ENCODE measurements at regions not wholly inside any gene's neighbourhood (a gene's known extent, or its start where the extent isn't known, plus 50 kb on each side); places are given as distances from the start of the nearest gene placed in this dataset.

DNA sequence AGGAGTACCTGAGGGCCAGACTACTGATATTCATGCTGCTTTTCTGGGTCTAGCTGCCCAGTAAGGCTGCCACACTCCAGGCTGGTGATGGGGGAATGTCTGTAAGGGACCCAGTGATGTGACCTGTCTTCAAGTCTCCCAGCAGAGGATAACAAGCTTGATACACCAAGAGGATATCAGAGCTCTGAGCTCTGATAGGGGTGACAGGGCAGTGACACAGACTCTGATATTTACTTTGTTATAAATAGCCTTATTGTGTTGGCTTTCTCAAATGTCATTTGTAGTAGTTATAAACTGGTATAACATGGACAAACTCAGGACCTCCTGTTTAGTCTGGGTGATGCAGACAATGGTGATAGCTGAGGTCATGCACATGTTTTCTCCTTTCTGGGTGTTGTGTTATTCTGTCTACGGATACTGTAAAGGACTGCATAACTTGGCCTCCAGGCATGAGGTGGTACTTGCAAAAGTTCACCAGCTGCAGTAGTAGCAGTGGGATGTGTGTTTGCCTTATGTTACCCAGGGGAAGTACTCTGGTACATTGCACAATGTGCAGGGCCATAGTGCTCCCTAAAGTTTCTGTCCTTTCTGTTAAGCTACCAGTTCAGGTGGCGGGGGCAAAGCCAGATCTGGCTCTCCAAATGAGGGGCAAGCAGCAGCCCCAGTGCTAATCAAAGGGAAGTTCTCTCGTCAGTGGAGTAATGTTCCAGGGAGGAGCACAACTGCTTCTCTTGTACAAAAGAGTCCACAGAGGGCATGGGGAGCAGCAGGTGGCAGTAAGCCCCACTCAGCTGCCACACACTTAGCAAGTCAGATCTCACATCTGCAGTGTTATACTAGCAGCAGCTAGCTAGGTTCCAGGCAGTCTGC, 812.2 kb downstream of the JRKL start:
- DNase-seq: no peak

DNA sequence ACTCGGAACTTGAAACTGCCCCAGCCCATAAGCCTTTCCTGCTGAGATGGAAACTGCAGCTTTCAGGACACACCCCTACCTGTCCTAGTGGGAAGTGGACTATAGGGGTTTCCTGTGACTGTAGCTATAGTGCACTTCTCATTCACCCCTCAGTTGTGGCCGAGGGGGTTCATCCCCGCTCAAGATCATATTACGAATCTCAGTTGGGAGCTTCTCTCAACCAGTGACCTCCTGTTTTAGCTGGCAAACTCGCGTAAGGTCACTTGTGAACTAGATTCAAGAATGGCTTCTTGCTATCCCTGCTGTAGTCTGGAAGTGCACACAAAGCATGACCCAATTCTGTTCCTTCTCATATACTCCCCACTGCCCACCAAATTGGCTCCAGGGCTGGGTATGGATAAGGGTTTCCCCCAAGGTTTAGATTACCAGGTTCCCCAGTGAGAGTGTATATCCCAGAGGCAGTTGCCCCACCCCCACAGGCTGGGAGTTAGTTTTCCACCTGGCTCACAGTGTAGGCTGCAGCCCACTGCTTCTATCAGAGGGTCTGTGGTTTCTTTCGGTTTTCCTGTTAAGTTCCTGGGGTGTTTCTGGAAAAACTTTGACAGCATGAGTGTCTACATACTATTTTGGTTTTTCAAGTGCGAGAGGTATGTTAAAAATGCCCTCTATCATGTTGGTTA, 812.9 kb downstream of the JRKL start:
- no peak for DNase-seq

DNA sequence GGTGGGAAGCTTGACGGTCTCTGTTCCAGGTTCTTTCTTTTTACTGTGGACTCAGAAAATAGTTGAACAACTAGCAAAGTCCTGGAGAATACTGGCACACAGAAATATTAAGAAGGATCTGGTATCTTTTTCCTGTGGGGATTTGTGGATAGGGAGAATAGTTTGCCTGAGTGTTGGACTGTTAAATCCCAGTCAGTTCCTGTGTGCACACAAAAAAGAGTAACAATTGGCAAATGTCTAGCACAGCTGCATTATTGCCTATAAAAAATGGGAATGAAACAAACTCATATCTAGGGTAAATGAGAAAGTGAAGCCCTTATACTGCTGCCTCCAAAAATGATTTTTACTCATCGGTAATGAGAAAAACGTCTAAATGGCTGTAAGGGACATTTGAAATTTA, 828.2 kb downstream of the JRKL start:
- no peak for DNase-seq

DNA sequence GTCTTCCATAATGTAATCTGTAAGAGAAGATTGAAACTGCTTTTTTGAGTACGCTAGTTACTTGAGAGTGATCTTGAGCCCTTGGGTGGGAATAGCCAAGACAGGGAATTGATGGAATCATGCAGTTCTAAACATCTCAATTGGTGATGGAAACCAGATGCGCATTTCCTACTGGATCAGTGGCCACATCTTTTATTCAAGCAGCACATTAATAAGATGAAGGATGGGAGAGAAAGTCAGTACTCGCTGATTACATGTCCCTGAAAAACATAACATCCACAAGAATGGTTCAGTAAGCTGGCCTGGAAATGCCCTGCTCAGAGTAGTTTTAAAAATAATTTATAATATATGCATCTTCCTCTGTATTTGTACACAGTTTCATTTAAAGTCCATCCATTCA, 833.8 kb downstream of the JRKL start:
- DNase-seq: no peak

DNA sequence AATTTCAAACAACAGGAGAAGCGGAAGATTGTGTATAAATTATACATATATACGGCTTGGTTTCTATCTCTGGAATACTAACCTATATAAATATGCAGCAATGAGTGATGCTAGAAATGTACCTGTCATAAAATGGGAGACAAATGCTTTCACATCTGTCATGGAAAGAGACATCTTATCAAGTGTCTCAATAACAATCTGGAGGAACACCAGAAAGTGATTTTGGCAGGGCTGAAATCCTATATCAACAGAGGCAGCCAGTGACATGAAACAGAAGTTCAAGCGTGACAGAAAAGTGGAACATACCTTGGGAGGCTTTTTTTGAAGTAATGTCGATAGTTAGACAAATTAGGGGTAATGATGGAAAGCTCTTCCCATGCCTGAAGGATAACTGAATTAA, 834.6 kb downstream of the JRKL start:
- DNase-seq: no peak

DNA sequence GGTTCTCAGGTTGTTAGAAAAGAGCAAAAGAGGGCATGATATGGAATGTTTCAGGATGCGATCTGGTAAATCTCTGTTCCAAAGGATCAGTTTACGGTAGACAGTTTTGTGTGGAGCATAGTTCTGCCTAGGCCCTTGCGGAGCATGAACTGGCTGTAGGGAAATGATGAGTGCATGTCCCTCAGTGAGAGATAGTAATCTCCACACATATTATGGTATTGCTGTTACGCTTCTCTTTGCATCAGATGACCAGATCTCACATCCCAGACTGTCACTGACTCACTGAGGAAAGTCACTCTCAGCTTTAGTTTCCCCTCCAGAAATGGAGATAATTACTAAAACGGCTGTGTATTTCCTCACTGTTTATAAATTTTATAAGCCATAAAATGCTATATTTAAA, 836.0 kb downstream of the JRKL start:
- DNase-seq: no peak

DNA sequence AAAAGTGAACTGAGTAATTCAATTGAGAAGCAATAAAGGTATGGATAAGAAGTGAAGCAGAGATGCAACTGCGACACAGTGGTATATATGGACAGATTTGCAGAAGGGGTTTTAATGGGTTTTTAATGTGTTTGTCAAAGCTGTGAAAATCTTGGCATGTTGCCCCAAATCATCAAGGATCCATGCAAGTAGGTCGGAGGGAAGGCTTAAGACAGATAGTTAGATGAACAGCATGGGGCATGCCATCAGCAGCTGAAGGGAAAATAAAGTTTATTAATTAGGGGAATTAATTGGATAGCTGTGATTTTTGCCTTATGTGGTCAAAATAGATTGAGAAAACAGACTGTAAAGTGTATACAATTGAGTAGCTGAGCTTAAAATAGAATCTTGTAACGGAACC, 840.1 kb downstream of the JRKL start:
- DNase-seq: no peak

DNA sequence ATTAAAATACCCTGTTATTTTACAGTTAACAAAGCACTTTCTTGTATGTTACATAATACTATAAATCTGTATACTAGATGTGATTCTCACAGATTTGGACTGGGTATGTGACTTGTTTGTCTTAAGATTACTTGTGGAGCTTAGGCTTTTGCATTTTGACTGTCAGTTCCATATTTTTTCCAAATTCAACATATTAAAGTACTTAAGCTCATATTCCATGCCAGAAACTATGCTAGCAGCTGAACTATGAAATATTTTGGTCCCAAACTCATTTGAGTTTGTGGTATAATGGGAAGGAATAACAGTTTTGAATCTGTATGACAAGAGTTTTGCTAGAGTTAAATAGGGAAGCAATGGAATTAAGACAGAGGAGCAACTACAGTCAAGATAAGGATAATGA, 841.4 kb downstream of the JRKL start:
- no peak for DNase-seq

DNA sequence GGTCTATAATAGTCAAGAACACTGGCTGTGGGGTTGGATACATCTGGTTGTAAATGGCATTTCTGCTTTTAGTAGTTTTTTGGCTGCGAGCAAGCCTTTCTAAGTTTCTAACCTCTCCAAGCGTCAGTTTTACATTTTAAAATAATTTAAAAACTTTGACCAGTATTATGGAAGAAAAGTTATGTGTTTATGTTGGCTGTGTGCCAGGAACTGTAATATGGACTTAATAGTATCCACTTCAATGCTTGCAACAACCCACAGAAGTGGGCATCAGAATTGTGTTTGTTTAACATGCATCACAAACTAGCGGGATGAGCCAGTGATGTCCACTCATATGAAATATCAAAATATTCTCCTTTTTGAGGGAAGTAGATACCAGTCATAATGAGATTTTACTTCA, 844.2 kb downstream of the JRKL start:
- no peak for DNase-seq

DNA sequence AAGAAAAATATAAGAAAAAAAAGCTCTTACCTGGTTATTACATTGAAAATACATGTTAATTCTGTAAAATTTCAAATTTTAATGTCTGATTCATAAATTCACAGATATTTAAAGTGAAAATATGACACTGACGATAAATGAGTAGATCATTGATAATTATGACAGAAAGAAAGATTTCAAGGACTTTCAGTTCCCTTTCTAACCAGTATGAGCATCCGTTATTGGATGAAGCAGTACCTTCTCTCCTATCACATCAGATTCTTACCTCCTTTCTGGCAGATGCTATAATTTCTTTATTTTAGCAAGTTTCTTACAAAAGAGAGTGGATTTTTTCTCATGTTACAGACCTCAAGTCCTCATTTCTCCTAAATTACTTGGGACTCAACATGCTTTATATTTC, 847.3 kb downstream of the JRKL start:
- DNase-seq: no peak

DNA sequence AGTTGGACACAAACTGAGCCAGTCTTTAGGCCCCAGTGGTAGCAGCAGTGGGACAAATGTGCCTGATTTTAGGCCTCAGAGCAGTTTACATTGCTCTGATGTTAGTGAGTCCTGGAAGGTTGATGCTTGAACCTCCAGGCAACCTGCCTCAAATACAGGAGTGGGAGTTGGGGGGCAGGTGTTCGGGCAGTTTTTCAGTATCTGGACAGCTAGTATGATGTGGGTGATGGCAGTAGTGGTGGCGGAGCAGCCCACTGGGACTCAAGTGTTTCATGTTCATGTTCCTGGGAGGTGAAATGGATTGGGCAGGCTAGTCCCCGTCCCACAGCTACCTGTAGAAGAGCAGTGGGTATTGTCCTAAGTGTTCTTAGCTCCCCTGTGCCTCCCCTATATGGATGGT, 857.8 kb downstream of the JRKL start:
- DNase-seq: no peak

DNA sequence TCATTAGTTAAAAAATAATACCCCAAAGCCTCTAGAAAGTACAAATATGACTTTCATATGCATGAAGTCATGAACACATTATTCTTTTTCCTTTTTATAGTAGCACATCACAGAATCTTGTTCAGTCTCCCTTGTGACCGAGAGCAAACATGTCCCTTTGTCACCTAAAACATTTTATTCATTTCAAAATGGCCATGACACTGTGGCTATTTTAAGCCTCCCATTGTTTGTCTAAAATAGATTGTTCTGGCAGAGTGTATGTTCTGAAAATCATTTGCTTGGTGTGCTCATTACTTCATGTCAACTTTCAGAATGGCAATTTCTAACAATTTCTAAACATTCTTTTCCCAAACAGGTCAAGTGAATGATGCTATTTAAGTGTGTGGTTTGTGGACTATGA, 865.0 kb downstream of the JRKL start:
- no peak for DNase-seq

DNA sequence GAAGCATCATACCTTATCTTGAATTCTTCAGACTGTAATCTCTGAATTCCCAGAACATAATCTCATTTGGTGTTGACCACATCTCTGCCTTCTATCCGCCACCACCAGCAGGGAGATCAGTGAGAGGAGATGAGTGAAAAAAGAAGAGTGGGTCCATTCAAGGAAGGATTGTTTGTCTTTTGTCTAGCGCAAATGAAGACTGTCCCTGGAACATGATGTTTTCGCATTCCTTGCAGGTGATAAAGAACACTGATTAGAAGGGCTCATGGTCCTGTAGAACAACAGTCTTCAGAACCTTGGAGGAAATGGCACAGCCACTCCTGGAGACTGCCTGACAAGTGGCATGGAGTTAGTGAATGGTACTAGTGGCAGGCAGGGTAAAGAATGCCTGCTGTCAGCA, 869.6 kb downstream of the JRKL start:
- DNase-seq: no peak

DNA sequence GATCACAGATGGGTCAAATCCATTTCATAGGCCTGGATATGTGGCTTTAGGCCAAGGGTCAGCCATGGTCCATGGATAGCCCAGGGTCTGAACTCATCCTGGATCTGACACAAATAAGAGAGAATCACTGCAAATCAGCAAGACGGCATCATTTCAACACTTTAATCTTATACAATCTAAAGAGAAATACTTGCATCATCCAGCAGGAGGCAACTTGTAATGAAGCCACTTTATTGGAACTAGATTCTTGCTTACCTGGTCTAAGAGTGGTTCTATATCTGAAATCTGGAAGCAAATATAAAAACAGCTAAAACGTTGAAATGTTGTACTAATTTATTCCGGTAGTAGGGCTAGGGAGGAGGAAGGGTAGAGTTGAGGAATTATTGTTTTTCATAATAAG, 870.1 kb downstream of the JRKL start:
- DNase-seq: no peak

DNA sequence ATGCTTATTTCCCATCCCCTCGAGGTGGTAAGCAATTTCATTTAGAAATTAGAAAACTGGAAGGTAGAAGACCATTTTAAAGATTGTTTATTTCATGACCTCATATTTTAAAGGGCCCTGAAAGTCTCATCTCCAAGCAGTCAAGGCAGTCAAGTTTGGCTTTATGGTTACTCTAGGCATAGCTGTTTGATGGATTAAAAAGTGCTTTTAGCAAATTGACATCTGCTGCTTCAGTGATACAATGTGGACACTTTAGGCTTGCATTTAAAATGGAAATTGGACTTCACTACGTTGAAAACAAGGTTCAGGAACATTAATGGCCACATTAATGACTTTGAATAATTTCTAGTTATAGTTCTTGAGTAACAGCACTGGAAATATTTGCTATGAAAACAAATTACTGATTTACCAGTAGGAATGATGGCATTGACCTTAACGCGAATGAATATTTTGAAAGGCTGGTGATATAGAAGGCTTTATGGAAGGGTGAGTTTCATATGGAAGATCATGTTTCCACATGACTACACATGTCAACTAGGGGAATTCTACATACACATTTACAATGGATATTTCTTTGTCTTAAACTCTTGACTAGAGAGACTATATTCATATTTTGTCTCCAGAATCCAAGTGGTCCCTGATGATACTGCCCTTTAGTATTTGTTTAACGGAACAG, 873.5 kb downstream of the JRKL start:
- no peak for DNase-seq

DNA sequence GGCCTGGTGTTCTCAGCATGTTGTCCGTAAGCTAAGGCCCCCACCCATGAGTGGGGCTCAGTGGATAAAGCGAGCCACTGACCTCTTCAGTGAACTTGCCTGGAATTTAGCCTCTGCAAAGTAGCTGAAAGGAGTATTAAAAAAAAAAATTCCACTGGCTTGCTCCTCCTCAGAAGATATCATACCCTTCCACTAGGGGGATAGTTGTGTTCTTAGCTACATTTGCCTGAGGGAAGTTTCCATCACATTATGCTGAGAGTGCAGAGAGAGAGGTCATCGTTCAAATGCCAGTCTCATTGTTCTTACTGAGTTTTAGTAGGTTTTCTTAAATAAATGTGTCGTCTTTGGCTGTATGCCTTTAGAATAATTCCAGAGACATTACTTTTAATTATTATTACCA, 879.7 kb downstream of the JRKL start:
- no peak for DNase-seq

DNA sequence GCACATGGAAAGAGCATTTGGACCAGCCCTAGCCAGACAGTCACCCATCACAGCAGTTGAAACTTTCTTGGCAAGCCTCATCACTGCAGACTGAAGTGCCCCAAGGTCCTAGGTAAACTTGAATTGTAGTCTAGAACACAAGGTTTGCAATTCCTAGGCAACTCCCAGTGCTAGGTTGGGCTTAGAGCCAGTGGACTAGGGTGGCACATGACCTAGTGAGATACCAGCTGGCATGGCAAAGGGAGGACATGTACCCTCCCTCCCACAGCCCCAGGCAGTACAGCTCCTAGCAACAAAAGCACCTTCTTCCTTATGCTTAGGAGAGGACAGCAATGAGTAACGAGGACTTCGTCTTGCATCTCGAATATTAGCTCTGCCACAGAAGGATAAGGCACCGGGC, 889.5 kb downstream of the JRKL start:
- DNase-seq: no peak

DNA sequence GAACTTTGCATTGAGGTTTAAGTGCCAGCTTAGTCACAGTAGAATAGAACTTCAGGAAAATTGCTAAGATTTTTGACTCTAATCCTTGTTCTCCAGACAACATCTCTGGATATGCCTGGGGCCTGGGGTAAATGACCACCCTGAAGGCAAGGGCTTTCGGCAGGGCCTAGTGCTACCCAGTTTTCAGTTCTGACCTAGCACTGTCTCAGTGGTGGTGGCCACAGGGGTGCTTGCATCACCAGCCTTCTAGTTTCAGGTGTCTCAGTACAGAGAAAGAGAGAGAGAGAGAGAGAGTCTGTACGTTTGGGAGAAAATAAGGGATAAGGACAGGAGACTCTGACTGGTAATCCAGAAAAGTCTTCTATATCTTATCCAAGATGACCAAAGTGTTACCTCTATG, 890.5 kb downstream of the JRKL start:
- DNase-seq: no peak

DNA sequence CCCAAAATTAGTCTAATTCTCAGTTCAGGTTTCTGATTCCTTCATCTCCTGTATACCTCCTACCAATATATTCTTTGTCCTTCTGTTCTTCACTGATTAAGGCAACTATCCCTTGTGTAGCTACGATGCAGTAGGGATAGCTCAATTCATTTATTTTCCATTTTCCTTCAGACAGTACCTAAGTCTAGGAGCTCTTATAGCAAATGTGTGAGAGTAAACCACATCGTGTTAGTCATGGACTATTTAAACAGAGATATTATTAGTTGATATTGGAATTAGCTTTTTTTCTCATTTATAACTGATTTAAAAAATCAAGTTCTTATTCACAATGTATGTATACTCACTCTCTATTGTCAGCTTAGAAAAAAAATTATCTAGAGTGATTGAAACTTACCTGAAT, 900.0 kb downstream of the JRKL start:
- DNase-seq: no peak

DNA sequence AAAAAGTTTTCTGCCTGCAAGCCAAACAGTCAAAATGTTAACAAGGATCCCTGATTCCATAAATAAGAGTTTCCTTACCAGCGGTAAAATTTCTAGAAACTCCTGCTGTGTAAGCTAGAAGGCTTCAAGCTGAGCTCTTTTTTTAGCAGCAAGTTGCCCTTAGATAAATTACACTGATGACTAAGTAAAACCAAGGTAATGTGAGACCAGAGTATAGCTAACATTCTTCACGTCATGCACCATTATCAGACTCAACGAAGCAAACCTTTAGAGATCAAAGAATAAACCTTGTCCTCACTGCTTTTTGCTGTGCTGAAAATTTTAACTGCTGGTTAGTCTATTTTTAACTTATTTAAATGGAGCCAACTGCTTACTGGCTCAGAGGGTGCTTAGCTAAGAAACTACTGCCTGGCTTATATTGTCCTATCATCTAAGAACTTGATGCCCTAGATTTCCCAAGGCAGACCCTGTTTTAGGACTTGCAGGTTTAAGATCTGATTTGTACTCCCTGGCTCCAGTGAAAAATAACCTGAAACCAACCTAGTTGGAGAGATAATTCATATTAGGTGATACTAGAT, 900.7 kb downstream of the JRKL start:
- DNase-seq: no peak

DNA sequence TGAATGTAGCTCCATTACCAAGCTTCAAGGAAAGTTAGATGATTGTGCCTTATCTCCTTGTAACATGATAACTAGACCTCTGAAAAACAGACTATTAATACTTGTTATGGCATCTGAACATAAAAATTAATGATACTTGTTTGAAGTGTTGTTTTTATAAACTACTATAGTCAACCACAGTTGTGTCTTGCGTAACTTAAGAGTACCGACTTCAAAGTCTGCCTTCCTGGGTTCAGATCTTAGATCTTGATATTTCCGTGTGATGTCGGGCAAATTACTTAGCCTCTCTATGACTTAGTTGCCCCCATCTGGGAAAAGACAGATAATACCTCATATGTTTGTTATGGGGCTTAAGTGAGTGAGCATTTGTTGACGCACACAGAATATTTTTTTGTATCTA, 906.5 kb downstream of the JRKL start:
- no peak for DNase-seq

DNA sequence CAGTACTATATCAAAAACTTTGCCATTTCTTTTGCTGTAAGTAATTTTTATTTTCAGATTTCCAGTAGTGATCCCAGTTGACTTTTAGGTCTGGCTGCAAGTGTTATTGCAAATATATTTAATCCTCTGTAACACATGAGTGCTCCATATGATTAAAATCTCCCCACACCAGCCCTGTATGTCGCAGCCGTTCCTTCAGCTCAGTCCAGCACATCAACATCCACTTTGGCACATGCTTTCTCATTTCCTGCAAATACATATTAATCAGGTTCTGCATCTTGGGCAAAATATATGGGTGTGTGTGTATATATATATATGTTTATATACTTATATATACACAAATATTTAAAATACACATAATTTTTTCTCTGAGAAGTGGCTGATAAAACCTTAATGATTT, 919.5 kb downstream of the JRKL start:
- DNase-seq: no peak

DNA sequence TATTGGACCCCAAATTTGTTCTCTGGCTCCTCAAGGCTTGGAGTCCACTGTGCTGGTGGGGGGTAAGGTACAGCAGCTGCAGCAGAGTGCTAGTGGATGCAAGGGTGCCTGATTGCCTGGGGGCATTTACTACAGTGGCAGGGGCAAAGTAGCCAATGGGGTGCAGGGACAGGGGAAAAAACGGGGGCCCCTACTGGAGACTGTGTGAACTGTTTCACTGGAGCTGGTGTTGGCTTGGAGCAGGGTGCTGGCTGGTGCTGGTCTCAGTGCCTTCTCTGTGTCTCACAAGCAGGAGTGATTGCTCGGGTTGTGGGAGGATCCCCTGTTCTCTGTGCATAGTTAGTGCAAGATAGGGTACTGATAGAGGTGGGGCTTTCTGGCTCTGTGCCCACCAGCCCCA, 935.9 kb downstream of the JRKL start:
- no peak for DNase-seq

DNA sequence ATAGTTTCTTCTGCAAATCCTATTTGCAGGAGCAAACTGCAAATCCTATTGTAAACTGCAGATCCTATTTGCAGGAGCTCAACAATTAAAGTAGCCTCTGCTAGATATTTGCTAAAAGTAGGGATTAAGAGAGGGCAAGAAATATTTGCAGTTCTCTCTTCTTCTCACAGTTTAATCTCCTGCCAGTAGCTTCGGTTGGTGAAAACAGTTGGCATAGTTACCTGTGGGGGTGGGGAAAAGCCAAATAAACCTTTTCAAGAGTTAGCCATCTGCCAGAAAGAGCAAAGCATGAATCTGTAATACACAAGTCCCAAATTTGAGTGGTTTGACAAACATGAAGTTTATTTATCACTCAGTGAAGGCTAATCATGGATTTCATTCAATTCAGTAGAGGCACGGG, 942.5 kb downstream of the JRKL start:
- no peak for DNase-seq

Data from right forelimb (tissue), 1 donor.